Mesenteric fat pad (tissue), 1 donor: ENCODE measurements at regions not wholly inside any gene's neighbourhood (a gene's known extent, or its start where the extent isn't known, plus 50 kb on each side); places are given as distances from the start of the nearest gene placed in this dataset.
"Not testable (repeated sequence)": the region's sequence is repeated elsewhere in the genome, so short reads cannot be mapped to it uniquely, and the experiment has no call there.

Experiments
- DNase-seq: peaks from one replicate; pipeline ENCODE4 v3.0.0-alpha.2; 2020; ENCODE audit warnings: low spot score
- donor health status: DM: yes; HTN: yes; CAD: no.

DNA sequence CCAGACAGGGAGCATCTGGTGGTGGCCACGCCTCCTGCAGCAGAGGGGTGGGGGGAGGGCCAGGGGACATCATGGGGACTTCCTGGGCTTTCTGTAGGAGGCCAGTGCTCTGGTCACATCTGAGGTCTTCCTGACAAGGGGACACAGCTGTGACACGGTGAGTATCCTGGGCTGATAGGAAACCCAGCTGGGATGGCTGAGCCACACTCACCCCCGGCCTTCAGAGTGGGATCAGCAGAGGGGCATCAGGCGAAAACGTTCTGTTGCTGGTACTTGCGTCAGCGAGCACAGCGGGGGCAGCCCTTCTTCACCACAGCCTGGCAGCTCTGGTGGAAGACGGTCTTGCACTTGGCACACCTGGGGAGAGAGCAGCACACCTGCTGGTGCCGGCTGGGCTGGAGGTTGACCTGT is 122.9 kb upstream of the SMURF2 start:
- peak; percentile 64 for DNase-seq

GRCh38 chr17:64784353-64785010 is 122.4 kb upstream of the SMURF2 start:
- DNase-seq = peak; percentile 79

DNA sequence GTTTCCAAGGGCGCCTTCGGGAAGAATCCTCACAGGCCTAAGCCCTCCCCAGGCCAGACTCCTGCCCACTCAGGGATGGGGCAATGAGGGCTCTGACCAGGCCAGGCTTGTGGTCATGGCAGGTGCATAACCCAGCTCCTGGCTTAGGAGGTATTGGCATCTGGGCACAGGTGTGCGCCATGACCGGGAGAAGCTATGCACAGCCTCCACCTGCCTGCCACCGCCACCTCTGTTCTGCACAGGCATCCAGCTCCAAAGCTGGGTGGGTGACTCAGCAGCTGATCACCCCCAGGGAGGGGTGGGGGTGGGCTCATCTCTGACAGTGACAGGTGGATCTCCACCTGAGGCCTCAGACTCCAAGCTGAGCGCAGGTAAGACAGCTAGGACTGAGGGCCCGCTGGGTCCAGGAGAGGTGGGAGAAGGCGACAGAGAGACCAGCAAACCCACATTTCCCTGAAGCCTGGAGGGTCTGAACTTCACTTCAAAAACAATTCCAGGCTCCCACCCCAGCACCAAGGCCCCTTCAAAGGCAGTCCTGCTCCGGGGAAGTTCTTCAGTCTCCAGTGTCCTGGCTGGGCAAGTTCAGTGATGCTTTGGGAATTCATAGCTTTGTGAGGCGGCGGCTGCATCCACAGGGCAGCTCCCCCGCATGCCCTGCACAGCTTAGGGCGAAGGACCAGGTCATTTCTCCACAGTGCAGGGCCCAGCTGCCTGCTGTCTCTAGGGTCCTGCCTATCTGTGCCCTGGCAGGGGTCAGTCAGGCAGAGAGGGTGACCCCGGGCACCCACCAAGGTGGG is 121.6 kb upstream of the SMURF2 start:
- peak; percentile 85 for DNase-seq

DNA sequence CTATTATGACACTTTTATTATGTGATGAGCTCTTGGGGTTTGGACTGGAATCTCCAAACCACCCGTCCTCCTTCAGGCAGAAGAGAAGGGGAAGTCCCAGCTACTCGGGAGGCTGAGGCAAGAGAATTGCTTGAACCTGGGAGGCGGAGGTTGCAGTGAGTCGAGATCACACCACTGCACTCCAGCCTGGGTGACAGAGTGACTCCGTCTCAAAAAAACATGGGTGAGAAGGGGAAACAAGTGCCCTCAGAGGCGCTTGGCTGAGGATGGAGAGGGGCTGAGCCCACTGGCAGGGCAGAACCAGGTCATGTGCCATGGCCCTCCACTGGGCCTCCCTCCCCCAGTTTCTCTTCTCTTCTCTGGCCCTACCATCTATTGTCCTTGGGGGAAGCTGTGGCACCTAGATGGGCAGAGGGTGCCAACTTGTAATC is 120.9 kb upstream of the SMURF2 start:
- DNase-seq = peak; percentile 28

DNA sequence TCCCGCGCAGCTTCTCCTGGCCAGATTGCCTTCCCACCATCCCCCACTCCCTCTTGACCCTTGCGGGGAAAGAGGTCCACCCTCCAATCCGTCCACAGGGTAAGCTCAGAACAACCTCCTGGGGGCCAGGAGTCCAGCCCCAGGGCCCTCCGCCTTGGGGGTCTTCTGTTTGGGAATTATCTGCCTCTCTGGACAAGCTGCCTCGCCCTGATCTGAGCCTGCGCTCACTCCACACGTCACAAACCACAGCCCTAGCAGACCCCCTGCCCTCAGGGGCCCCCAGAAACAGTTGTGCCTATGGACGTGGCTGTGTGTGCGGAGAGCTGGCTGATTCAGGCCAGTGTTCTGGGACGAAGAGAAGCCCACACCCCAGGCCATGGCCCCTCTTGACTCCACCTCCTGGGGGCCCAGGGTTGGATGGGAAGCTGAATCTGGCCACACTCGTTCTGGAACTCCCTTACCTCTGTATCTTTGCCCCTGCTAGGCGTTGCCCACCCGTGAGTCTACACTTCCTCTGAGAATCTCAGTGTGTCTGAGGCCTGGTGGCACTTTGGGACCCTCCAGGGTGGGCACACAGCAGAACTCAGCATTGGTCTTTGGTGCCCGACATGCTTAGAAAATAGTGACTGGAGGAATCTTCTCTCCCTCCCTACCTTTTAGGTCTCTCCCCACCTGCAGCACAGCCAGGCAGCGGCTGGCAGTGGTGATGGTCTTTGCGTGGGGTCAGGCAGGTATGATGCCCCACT is 119.9 kb upstream of the SMURF2 start:
- DNase-seq = peak; percentile 85

DNA sequence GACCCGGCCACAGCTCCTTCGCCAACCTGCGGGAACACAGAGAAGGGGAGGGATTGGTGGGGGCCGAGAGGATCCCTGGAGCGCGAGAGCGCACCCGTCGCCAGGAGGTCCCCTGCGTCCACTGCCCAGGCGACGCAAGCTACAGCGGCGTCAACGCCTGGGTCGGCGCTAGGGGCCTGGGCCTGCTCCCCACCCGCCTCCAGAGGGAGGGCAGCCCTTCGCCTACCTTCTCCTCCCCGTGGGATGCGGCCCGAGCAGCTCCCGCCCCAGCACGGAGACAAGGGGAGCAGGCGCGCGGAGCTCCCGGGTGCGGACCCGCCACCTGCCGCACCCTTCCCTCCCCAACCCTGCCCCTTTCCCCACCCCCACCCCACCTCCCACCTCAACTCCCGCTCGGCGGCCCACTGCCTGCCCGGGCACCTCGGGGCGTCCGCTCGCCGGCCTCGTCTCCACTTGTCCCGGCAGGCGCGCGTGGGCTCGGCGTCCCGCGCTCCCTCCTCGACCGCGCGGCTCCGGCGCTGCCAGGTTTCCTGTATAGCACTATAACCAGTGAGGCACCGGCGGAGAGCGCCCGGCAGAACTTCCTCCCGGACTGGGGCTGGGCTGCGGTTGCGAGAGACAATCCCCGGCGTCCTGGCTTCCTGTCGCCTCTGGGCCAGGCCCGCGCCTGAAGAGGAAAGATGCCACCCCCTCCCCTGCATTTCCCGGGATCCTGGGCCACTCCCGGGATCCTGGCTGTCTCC is 119.1 kb upstream of the SMURF2 start:
- peak; percentile 94 for DNase-seq

DNA sequence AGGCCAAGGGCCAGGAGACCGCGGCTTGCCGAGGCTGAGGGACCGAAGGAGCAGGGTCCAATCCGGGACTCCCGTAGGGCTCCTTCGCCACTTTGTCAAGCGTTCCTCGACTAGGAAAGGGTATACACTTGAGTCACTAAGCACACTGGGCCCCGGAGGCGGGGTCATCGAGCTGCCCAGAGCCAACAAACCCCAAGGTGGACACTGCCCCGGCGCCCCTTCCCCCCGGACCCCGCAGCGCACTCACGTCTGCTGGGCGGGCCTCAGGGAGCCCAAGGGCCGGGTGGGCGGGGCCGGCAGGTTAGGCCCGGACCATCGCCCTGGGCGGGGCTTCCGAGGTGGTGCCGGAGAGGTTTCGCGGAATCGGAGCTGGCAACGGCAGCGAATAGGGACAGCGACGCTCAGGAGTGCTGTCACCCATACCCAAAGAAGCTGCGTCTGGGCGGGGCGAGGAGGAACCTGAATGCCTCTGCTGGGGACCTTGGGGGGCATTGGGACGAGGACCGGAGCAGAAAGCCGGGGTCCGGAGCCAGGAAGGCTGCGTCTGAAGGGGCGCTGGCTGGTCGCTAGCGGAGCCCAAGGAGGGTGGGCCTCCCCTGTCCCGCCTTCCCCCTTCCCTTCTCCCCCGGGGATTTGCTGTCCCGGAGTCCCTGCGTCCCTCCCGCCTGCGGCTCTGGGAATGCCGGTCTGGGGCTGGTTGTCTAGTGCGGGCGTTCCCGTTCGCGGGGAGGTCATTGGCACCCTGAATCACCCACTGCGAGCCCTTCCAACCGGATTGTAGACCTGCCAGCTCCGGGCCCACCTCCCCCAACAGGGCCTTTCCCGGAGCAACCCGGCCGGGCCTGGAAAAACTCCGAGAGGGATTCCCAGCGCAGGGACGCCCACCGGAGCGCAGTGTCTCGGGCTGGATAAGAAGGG is 118.2 kb upstream of the SMURF2 start:
- peak; percentile 89 for DNase-seq

GRCh38 chr17:64779376-64780095 is 117.4 kb upstream of the SMURF2 start:
- DNase-seq = peak; percentile 83

GRCh38 chr17:64779098-64779375 is 116.9 kb upstream of the SMURF2 start:
- DNase-seq = not testable (repeated sequence)

DNA sequence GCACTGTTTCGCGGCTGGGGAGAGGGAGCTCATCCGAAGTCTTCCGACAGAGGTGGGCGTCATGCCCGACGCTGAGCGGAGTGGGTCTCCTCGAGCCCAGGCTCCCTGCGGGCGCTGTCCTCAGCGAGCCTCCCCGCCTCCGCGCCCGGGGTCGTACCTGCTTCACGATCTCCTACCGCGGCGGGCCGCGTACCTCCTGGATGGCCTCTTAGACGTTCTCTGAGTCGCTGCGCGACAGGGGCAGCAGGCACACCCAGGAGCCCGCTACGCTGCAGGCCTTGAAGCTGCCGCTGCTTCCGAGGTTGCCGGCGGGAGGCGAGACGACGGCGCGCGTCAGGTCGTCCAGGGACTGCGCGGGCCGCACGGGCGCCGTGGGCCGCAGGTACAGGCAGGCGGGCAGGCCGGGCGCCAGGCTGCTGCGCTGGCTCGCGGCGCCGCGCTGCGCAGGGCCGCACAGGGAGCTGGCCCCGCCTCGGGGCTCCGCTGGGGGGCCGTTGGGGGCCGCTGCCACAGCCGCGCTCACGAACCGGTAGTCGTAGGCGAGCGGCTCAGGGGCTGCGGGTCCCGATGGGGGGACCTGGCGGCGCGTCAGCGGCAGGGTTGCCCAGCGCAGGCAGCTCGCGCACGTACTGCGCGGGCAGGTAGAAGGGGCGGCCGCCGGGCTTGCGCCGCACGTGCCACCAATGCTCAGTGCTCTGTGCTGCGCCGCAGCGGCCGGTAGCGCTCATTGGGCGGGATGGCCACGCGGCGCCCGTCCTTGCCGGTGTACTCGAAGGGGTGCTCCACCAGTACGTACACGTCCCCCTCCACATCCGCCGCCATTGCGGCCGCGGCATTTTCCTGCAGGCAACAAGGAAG is 116.4 kb upstream of the SMURF2 start:
- DNase-seq = peak; percentile 88

DNA sequence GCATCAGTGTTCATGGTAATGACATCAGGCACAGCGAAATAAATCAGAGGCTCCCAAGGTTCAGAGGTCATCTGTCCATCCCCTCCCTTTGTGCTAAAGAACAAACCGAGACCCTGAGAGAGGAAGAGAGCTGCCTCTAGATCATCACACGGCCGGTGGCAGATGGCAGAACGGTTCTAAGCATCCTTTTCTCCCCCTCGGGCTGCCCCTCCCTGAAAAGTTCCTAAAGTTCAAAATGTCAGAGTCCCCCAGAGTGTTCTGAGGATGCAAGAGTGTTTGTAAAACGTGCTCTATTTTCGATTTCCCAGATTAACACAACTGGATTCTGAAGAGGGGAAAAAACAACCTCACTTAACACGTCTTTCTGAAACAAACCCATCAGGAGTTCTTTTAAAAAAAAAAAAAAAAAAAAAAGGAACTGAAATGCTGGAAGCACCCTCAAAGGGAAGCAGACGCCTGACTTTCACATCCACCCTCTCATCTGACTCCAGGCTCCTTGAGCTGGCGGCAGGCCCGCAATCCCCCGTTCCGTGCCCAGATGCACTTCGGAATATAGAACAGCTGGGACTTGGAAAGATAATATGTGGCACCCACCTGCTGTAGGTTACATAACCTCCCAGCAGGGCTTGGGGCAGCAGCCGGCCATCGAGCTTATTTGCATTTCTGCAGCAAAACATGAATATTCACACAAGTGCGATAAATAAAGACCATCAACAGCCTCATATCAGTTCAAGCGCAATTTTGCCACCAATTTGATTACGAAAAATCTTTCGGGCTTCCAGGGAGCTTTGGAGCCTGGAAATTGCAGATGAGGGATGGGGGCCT is 115.5 kb upstream of the SMURF2 start:
- DNase-seq = peak; percentile 73

DNA sequence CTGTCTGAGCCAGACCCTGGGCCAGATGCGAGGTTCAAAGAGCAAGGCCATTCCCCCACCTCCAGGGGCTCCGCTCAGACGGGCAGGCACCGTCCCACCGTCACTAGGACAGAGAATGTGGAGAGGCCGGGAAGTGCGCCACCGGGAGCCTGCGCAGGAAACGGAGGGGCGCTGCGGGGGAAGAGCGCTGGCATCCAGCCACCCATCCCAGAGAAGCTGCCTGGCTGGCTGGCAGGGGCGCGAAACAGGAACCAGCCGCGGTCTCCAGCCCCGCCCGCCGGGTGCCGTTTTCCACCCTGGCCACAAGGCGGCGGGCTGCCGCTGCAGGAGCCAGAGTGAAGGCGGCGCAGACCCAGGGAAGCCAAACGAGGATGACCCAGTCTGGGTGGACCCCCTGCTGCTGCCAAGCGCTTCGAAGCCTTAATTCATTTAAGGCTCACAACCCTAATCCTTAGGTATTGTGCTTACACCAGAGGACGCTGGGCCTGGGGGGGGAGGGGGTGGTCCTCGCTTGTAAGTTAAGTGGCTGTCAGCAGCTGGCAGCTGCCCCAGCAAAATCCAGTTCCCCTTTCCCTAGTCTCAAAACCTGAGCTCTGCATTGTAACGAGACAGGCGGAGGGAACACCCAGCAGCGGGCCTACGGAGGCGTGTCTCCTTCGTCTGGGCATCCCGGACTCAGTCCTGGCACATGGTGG is 114.8 kb upstream of the SMURF2 start:
- peak; percentile 94 for DNase-seq

GRCh38 chr17:64775701-64776570 is 113.8 kb upstream of the SMURF2 start:
- peak; percentile 74 for DNase-seq

GRCh38 chr17:64774888-64775540 is 112.9 kb upstream of the SMURF2 start:
- DNase-seq = peak; percentile 59

GRCh38 chr17:64773836-64774761 is 112.0 kb upstream of the SMURF2 start:
- DNase-seq = peak; percentile 86
